HFFc6 (cell line): ENCODE measurements at regions not wholly inside any gene's neighbourhood (a gene's known extent, or its start where the extent isn't known, plus 50 kb on each side); places are given as distances from the start of the nearest gene placed in this dataset.

Experiments
- DNase-seq: peaks from one replicate; pipeline ENCODE4 v3.0.0-alpha.2; 2018
- H3K27ac Mint-ChIP-seq: 2 replicates; pipeline ENCODE4 v1.8.0; 2020; ENCODE audit warnings: mild to moderate bottlenecking, mixed read lengths
- H3K27me3 Mint-ChIP-seq: 2 replicates; pipeline ENCODE4 v1.8.0; 2021; ENCODE audit warnings: mild to moderate bottlenecking, moderate library complexity, mixed read lengths; ENCODE audit not compliant: insufficient read depth
- H3K36me3 Mint-ChIP-seq: 2 replicates; pipeline ENCODE4 v1.8.0; 2021; ENCODE audit warnings: low read depth, mixed read lengths
- H3K4me1 Mint-ChIP-seq: 2 replicates; pipeline ENCODE4 v1.8.0; 2020; ENCODE audit warnings: low read depth, mixed read lengths
- H3K4me3 Mint-ChIP-seq: 2 replicates; pipeline ENCODE4 v1.8.0; 2020; ENCODE audit warnings: mild to moderate bottlenecking, moderate library complexity, mixed read lengths
- H3K9me3 Mint-ChIP-seq: 2 replicates; pipeline ENCODE4 v1.8.0; 2020; ENCODE audit warnings: mild to moderate bottlenecking, mixed read lengths
- TF ChIP-seq, protein P1 (sequence below): fragments of 200-600 bp; sonication (generic); IDR thresholded peaks from 2 replicates; pipeline ENCODE4 v1.5.0; 2021; ENCODE audit warnings: antibody characterized with exemption, mild to moderate bottlenecking

DNA sequence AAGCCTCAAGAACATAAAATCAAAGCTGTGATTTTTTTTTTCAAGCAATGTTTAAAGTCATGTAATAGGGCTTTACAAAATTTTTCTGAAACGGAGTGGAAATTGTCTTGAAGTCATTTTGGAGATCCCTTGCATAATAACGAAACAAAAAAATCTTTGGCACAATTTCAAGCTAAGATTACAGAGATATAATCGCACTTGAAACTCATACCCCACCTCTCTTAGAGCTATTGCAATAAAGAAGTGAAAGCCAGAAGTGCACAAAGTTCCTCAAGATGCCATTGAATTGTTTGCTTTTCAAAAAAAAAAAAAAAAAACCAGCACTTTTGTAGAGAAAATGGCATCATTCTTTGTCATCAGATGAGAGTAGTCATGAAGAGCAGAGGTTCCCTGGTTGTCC is 152.3 kb downstream of the PAX3 start:
- Mint-ChIP-seq H3K36me3 (no peaks in the 10 kb centered on the region), H3K4me3 (no peak overlapping the region), H3K27me3 (no peaks in the 10 kb centered on the region; the same call in 1 of the 2 replicates), H3K9me3 (peaks cover 4% of the 10 kb centered on the region; the same call in 1 of the 2 replicates), H3K27ac (no peak overlapping the region), H3K4me1 (peaks cover 9% of the 10 kb centered on the region; the same call in 1 of the 2 replicates)
- TF ChIP-seq, protein P1, sequence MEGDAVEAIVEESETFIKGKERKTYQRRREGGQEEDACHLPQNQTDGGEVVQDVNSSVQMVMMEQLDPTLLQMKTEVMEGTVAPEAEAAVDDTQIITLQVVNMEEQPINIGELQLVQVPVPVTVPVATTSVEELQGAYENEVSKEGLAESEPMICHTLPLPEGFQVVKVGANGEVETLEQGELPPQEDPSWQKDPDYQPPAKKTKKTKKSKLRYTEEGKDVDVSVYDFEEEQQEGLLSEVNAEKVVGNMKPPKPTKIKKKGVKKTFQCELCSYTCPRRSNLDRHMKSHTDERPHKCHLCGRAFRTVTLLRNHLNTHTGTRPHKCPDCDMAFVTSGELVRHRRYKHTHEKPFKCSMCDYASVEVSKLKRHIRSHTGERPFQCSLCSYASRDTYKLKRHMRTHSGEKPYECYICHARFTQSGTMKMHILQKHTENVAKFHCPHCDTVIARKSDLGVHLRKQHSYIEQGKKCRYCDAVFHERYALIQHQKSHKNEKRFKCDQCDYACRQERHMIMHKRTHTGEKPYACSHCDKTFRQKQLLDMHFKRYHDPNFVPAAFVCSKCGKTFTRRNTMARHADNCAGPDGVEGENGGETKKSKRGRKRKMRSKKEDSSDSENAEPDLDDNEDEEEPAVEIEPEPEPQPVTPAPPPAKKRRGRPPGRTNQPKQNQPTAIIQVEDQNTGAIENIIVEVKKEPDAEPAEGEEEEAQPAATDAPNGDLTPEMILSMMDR, result no peak
- no peak for DNase-seq

DNA sequence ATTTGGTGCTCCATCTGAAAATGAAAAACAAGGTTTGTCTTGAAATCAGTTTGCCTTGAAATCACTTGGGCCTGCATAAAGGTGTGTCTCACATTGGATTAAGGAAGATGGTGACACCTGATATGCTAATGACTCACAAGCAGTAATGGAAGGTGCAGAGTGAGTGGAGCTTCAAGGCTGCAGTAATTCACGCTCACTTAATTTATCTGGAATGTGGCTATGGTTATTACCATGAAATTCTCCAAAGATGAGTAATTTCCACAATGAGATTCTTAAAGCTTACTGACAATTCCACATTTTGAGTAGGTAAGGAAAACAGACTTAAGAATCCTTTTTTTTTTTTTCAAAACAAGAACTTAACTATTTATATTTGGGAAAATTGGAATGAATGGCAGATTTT is 156.8 kb downstream of the PAX3 start:
- peak; percentile 6 for DNase-seq
- Mint-ChIP-seq H3K4me3 (no peak overlapping the region), H3K27me3 (no peaks in the 10 kb centered on the region; the same call in 1 of the 2 replicates)

DNA sequence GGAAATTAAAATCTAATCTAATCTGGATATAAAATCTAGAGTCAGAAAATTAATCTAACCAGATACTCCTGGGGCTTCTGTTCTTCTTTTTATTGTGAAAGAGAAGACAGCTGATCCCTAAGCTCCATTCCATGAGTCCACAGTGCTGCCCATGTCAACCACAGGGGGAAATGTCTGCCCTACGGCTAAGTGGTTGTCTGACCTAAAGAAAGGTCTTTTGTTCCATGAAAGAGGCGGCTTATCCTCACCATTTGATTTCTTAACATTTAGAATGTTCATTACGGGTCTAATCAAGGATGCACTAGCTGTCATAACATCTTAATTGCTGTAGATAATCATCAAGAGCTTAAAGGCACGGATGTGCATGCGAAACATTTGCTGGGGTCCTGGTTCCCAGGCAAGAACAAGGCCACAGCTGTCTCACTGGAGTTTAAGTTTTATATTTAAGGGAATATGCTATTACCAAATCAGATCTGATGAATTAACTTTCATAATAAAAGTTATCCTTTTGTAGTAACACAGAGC is 162.6 kb downstream of the PAX3 start:
- Mint-ChIP-seq H3K27me3 (peaks cover 3% of the 10 kb centered on the region; the same call in 1 of the 2 replicates), H3K4me3 (no peak overlapping the region), H3K4me1 (no peaks in the 10 kb centered on the region), H3K9me3 (peaks cover 6% of the 10 kb centered on the region), H3K27ac (no peak overlapping the region), H3K36me3 (no peaks in the 10 kb centered on the region)
- DNase-seq, result no peak
- TF ChIP-seq, protein P1, result no peak

More for the DNA sequence above, 156.8 kb downstream of the PAX3 start:
- Mint-ChIP-seq H3K4me1 (peaks cover 9% of the 10 kb centered on the region; the same call in 1 of the 2 replicates), H3K27ac (no peak overlapping the region), H3K9me3 (peaks cover 9% of the 10 kb centered on the region), H3K36me3 (no peaks in the 10 kb centered on the region)
- TF ChIP-seq, protein P1, result no peak

DNA sequence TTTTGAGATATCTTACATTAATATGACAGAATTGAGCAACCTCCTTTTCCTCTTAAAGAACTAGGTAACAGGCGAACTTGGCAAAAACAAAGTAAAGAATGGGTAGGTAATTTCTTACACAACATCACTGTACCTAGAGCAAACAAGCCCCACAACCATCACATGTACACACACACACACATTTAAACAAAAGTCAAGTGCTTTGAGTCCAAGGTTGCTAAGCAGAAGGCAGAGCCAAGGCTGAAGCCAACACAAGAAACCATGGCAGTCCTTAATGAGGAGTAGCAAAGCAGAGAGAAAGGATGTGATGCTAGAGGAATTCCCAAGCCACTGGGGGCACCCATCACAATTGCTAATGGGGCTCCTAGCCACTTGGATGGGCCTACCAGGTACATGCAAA is 164.1 kb downstream of the PAX3 start:
- Mint-ChIP-seq H3K27me3 (peaks cover 3% of the 10 kb centered on the region; the same call in 1 of the 2 replicates), H3K4me1 (no peaks in the 10 kb centered on the region), H3K4me3 (no peak overlapping the region), H3K9me3 (peaks cover 6% of the 10 kb centered on the region), H3K27ac (no peak overlapping the region), H3K36me3 (no peaks in the 10 kb centered on the region)
- TF ChIP-seq, protein P1, result no peak
- no peak for DNase-seq

DNA sequence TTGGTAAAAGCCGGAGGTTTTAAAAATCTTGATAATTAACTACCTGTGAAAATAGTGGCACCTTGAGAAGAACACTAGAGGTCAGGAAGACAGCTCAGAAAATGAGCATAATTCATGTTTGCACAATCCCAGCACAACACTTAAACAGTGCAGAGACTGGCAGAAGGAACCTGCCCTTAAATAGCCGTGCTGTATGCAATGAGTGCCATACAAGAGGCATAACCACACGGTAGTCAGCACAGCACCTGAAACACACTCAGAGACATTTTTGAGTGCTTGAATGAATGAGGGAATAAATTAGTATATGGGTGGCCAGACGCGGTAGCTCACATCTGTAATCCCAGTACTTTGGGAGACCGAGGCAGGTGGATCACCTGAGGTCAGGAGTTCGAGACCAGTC is 164.9 kb downstream of the PAX3 start:
- no peaks in the 10 kb centered on the region for H3K4me1 Mint-ChIP-seq

More for the DNA sequence above, 164.9 kb downstream of the PAX3 start:
- no peak for DNase-seq
- peaks cover 3% of the 10 kb centered on the region; the same call in 1 of the 2 replicates for H3K27me3 Mint-ChIP-seq
- TF ChIP-seq, protein P1, result no peak
- H3K27ac Mint-ChIP-seq, result no peak overlapping the region
- H3K36me3 Mint-ChIP-seq, result no peaks in the 10 kb centered on the region
- H3K9me3 Mint-ChIP-seq, result peaks cover 6% of the 10 kb centered on the region
- no peak overlapping the region for H3K4me3 Mint-ChIP-seq
